Nephron progenitor cell (in vitro differentiated cells): ENCODE measurements at regions not wholly inside any gene's neighbourhood (a gene's known extent, or its start where the extent isn't known, plus 50 kb on each side); places are given as distances from the start of the nearest gene placed in this dataset.

Experiments used
- DNase-seq: peaks from one replicate; pipeline ENCODE4 v3.0.0; 2021
- H3K27ac Mint-ChIP-seq: 2 replicates; pipeline ENCODE4 v1.8.0; 2021; ENCODE audit warnings: mild to moderate bottlenecking, moderate library complexity, mixed read lengths
- H3K27me3 Mint-ChIP-seq: 2 replicates; pipeline ENCODE4 v1.8.0; 2021; ENCODE audit warnings: mild to moderate bottlenecking, low read depth, mixed read lengths; ENCODE audit not compliant: poor library complexity
- H3K36me3 Mint-ChIP-seq: 2 replicates; pipeline ENCODE4 v1.8.0; 2021; ENCODE audit warnings: low read depth, mixed read lengths
- H3K4me1 Mint-ChIP-seq: 2 replicates; pipeline ENCODE4 v1.8.0; 2021; ENCODE audit warnings: mixed read lengths
- H3K4me3 Mint-ChIP-seq: 2 replicates; pipeline ENCODE4 v1.8.0; 2021; ENCODE audit warnings: mild to moderate bottlenecking, moderate library complexity, mixed read lengths
- H3K9me3 Mint-ChIP-seq: 2 replicates; pipeline ENCODE4 v1.8.0; 2021; ENCODE audit warnings: mild to moderate bottlenecking, moderate library complexity, mixed read lengths
- TF ChIP-seq, protein P1 (sequence below): fragments of 200-600 bp; sonication (generic); IDR thresholded peaks from 2 replicates; pipeline ENCODE4 v1.5.0; 2021; ENCODE audit warnings: antibody characterized with exemption

DNA sequence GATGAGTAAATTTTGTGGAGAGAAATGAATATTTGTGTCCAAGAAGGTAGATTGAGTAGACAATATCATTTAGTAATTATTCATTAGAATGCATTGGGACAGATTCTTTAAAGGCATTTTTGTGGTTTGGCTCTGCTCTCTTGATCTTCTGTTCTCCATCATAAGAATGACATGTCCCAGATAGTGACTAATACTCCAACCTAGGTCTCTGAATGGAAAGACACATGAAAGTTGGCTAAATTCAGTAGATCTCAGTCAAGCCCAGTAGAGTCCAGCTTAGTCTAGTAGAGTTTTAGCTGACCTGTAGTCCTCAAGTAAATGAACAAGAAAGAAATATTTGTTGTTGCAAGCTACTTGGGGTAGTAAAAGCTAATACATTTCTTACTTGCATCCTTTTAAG lies 61.8 kb upstream of the DNAH14 start:
- H3K4me1 Mint-ChIP-seq = no peaks in the 10 kb centered on the region
- no peak overlapping the region for H3K27ac Mint-ChIP-seq
- peaks cover 37% of the 10 kb centered on the region for H3K9me3 Mint-ChIP-seq
- DNase-seq = no peak
- H3K4me3 Mint-ChIP-seq = no peak overlapping the region
- peaks cover 8% of the 10 kb centered on the region for H3K36me3 Mint-ChIP-seq
- peaks cover 3% of the 10 kb centered on the region for H3K27me3 Mint-ChIP-seq
- TF ChIP-seq, protein P1, sequence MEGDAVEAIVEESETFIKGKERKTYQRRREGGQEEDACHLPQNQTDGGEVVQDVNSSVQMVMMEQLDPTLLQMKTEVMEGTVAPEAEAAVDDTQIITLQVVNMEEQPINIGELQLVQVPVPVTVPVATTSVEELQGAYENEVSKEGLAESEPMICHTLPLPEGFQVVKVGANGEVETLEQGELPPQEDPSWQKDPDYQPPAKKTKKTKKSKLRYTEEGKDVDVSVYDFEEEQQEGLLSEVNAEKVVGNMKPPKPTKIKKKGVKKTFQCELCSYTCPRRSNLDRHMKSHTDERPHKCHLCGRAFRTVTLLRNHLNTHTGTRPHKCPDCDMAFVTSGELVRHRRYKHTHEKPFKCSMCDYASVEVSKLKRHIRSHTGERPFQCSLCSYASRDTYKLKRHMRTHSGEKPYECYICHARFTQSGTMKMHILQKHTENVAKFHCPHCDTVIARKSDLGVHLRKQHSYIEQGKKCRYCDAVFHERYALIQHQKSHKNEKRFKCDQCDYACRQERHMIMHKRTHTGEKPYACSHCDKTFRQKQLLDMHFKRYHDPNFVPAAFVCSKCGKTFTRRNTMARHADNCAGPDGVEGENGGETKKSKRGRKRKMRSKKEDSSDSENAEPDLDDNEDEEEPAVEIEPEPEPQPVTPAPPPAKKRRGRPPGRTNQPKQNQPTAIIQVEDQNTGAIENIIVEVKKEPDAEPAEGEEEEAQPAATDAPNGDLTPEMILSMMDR = no peak

GRCh38 chr1:224872832-224873433 lies 56.5 kb upstream of the DNAH14 start:
- Mint-ChIP-seq H3K4me1 (peaks cover 11% of the 10 kb centered on the region), H3K36me3 (no peaks in the 10 kb centered on the region), H3K27ac (no peak overlapping the region), H3K27me3 (peaks cover 6% of the 10 kb centered on the region), H3K9me3 (peaks cover 3% of the 10 kb centered on the region), H3K4me3 (no peak overlapping the region)
- DNase-seq = no peak
- TF ChIP-seq, protein P1 = no peak

DNA sequence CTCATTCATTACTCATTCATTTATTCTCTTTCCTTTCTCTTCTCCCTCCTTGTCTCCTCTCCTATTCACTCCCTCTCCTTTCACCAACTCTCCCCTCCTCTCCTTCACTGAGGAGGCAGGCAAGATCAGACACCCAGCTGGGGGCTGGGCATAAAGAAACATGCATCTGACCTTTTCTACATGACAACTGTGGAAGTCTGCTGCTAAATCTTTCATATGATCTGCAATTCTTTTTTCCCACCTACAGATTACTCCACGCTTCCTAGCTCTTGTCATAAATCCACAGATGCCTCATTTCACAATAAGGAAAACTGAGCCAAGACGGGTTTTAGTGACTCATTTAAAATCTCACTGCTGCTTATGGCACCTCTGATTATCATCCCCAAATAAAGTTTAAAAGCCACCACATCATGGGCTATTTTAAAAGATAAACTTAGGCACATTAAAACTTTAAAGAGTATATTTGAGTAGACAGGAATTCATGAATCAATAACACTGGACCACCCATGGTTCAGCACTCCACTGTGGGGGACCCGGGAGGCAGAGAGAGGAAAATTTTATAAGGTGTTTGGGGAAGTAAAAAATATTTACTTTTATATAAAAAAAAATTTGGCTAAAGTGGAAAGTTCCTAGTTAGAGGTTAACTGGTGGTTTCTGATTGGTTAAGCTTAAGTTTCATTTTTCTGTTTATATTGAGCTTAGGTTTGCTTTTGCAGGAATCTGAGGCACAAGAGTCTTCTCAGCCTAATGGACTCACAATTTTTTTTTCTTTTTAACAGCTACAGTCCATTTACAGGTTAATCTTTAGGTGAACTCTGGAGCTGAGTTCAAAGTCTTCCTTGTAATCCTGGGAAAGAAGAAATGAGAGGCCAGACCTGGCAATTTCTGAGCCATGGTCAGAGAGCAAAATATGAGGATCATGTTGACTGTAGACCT lies 55.8 kb upstream of the DNAH14 start:
- DNase-seq = no peak
- peaks cover 1% of the 10 kb centered on the region for H3K9me3 Mint-ChIP-seq
- H3K36me3 Mint-ChIP-seq = no peaks in the 10 kb centered on the region
- peaks cover 6% of the 10 kb centered on the region for H3K27me3 Mint-ChIP-seq
- H3K4me1 Mint-ChIP-seq = peaks cover 18% of the 10 kb centered on the region
- no peak overlapping the region for H3K4me3 Mint-ChIP-seq
- H3K27ac Mint-ChIP-seq = no peak overlapping the region
- TF ChIP-seq, protein P1 = no peak

- H3K9me3 Mint-ChIP-seq = no peaks in the 10 kb centered on the region
- DNase-seq = peak; percentile 39
- no peak overlapping the region for H3K4me3 Mint-ChIP-seq
- TF ChIP-seq, protein P1 = no peak
- no peak overlapping the region for H3K27ac Mint-ChIP-seq
- peaks cover 3% of the 10 kb centered on the region for H3K27me3 Mint-ChIP-seq
- H3K4me1 Mint-ChIP-seq = peaks cover 28% of the 10 kb centered on the region
- H3K36me3 Mint-ChIP-seq = no peaks in the 10 kb centered on the region
Measured at GRCh38 chr1:224874775-224875174, 54.7 kb upstream of the DNAH14 start.

- no peak overlapping the region for H3K4me3 Mint-ChIP-seq
Measured at GRCh38 chr1:224879162-224879803, 50.2 kb upstream of the DNAH14 start.

More at GRCh38 chr1:224879162-224879803, 50.2 kb upstream of the DNAH14 start:
- H3K27ac Mint-ChIP-seq = no peak overlapping the region
- DNase-seq = no peak
- TF ChIP-seq, protein P1 = no peak
- H3K9me3 Mint-ChIP-seq = no peaks in the 10 kb centered on the region
- peaks cover 3% of the 10 kb centered on the region for H3K27me3 Mint-ChIP-seq
- H3K36me3 Mint-ChIP-seq = no peaks in the 10 kb centered on the region
- H3K4me1 Mint-ChIP-seq = peaks cover 71% of the 10 kb centered on the region
